ENCODE measurements at regions not wholly inside any gene's neighbourhood (a gene's known extent, or its start where the extent isn't known, plus 50 kb on each side); places are given as distances from the start of the nearest gene placed in this dataset.

DNA sequence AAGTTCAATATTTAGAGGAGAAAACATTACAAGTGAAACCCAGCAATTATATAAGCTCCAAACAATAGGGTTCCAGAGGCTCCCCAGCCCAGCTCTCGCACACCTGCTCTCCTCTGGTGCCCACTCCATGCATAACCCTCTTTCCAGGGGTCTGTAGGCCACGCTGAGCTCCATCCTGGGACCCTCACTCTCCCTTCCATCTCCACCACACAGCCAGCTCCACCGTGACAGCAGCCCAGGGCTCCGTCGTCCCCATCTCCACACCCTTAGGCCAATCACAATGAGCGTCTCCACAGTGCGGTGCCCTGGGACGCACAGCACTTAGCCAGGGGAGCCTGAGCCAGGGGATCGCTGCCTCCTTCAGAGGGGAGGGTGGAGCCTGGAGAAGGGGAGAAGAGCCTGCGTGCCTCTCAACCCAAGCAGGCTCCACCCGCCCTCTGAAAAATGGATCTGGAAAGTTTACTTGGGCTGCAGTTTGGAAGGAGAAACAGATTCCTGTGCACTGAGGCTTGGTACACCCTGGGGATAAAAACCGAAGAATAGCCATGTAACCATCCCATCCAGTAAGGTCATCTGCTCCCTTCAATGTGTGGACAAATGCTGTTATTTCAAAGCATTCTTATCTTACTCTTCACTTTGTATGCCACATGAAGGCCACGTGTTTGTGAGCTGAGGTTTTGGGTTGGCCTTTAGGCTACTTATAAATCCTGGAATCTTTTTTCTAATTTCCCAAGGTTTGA lies 72.4 kb upstream of the GGTLC1 start:
- intact Hi-C loops (cut with micrococcal nuclease) = no loop called here
- POLR2A ChIA-PET = no interaction called here
- H3K4me3 Mint-ChIP-seq = no peak overlapping the region

DNA sequence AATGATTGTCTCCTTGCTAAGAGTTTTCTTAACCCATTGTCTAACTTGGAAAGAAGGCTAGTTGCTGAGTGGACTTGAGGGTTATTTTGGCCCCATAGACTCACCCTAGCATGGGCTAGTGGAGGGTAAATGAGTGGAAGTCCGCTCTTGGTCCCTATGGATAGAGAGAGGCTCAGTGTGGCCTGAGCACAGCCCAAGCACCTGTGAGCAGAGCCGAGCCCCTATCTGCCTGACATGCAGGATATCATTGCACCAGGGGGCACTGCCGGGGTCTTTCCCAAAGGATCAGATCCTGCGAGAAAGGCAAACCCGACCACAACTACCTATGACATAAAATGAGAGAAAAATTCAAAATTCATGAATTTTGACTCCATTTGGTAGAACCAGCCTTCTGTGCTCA lies 70.6 kb upstream of the GGTLC1 start:
- TF ChIP-seq, protein P1, sequence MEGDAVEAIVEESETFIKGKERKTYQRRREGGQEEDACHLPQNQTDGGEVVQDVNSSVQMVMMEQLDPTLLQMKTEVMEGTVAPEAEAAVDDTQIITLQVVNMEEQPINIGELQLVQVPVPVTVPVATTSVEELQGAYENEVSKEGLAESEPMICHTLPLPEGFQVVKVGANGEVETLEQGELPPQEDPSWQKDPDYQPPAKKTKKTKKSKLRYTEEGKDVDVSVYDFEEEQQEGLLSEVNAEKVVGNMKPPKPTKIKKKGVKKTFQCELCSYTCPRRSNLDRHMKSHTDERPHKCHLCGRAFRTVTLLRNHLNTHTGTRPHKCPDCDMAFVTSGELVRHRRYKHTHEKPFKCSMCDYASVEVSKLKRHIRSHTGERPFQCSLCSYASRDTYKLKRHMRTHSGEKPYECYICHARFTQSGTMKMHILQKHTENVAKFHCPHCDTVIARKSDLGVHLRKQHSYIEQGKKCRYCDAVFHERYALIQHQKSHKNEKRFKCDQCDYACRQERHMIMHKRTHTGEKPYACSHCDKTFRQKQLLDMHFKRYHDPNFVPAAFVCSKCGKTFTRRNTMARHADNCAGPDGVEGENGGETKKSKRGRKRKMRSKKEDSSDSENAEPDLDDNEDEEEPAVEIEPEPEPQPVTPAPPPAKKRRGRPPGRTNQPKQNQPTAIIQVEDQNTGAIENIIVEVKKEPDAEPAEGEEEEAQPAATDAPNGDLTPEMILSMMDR (IDR thresholded peaks at IDR 0.05) = no peak
- no peak for TF ChIP-seq EZH2 (IDR thresholded peaks at IDR 0.05; ENCODE audit: borderline replicate concordance, insufficient read depth, low read depth, low read length, poor library complexity, severe bottlenecking)
- Mint-ChIP-seq H3K4me3 (no peak overlapping the region), H3K27me3 (no peaks in the 10 kb centered on the region), H3K9me3 (ENCODE audit: insufficient read depth) (no peaks in the 10 kb centered on the region), H3K4me1 (no peaks in the 10 kb centered on the region), H3K27ac (no peak overlapping the region)
- ChIA-PET POLR2A (no interaction called here), CTCF (no interaction called here)
- ATAC-seq (ENCODE audit: low read depth) (no peak), DNase-seq (no peak)
- no peak overlapping the region for H3K4me3 ChIP-seq (ENCODE audit: control extremely low read depth in 1 of 5, extremely low read depth in 1 of 5, insufficient read depth in 1 of 5, low read depth in 2 of 5, low read length in 4 of 5)
- 100% methylated on average over 2 of the region's 5 CpGs for WGBS (ENCODE audit: insufficient coverage)
- intact Hi-C loops (cut with micrococcal nuclease) = no loop called here
- H3K4me1 ChIP-seq (ENCODE audit: control insufficient read depth in 2 of 2, insufficient read depth in 2 of 2, low read length in 2 of 2) = no peaks in the 10 kb centered on the region
- peaks cover 0 to 5% (median 0%) of the 10 kb centered on the region in 3 donors for H3K9me3 ChIP-seq (ENCODE audit: control extremely low read depth in 1 of 3, control insufficient read depth in 2 of 3, insufficient read depth in 1 of 3, low read length in 2 of 3)
- no peaks in the 10 kb centered on the region for H3K27me3 ChIP-seq (replicated peaks in 1 of 4; ENCODE audit: control extremely low read depth in 1 of 4, control insufficient read depth in 3 of 4, insufficient read depth in 4 of 4, low read length in 3 of 4)
- no peak overlapping the region for H3K4me2 ChIP-seq (replicated peaks; ENCODE audit: low read depth, low read length, poor library complexity, severe bottlenecking)
- no peak overlapping the region for H3K9ac ChIP-seq (ENCODE audit: low read length)
- no peak overlapping the region for H2AFZ ChIP-seq (ENCODE audit: insufficient read depth, low read depth, low read length, poor library complexity, severe bottlenecking)
- no peaks in the 10 kb centered on the region for H3K79me2 ChIP-seq (ENCODE audit: control insufficient read depth, insufficient read depth, low read length)
- no peak overlapping the region for H3K27ac ChIP-seq (ENCODE audit: low read length in 2 of 2)
- no peaks in the 10 kb centered on the region for H4K20me1 ChIP-seq (ENCODE audit: control insufficient read depth, insufficient read depth, low read length, poor library complexity, severe bottlenecking)
- H3K36me3 ChIP-seq (replicated peaks in 1 of 2; ENCODE audit: control extremely low read depth in 1 of 2, control insufficient read depth in 1 of 2, extremely low read depth in 1 of 2, insufficient read depth in 2 of 2, low read length in 1 of 2) = no peaks in the 10 kb centered on the region

More for the DNA sequence above, 72.4 kb upstream of the GGTLC1 start:
- Histone ChIP-seq H3K9me3 (ENCODE audit: control extremely low read depth in 1 of 3, control insufficient read depth in 2 of 3, insufficient read depth in 1 of 3, low read length in 2 of 3) (peaks cover 0 to 5% (median 0%) of the 10 kb centered on the region in 3 donors), H4K20me1 (ENCODE audit: control insufficient read depth, insufficient read depth, low read length, poor library complexity, severe bottlenecking) (no peaks in the 10 kb centered on the region), H3K36me3 (replicated peaks in 1 of 2; ENCODE audit: control extremely low read depth in 1 of 2, control insufficient read depth in 1 of 2, extremely low read depth in 1 of 2, insufficient read depth in 2 of 2, low read length in 1 of 2) (no peaks in the 10 kb centered on the region), H3K9ac (ENCODE audit: low read length) (no peak overlapping the region), H2AFZ (ENCODE audit: insufficient read depth, low read depth, low read length, poor library complexity, severe bottlenecking) (no peak overlapping the region), H3K4me3 (ENCODE audit: control extremely low read depth in 1 of 5, extremely low read depth in 1 of 5, insufficient read depth in 1 of 5, low read depth in 2 of 5, low read length in 4 of 5) (no peak overlapping the region), H3K27ac (ENCODE audit: low read length in 2 of 2) (no peak overlapping the region), H3K4me1 (ENCODE audit: control insufficient read depth in 2 of 2, insufficient read depth in 2 of 2, low read length in 2 of 2) (no peaks in the 10 kb centered on the region), H3K27me3 (replicated peaks in 1 of 4; ENCODE audit: control extremely low read depth in 1 of 4, control insufficient read depth in 3 of 4, insufficient read depth in 4 of 4, low read length in 3 of 4) (no peaks in the 10 kb centered on the region), H3K4me2 (replicated peaks; ENCODE audit: low read depth, low read length, poor library complexity, severe bottlenecking) (no peak overlapping the region), H3K79me2 (ENCODE audit: control insufficient read depth, insufficient read depth, low read length) (no peaks in the 10 kb centered on the region)
- 91% methylated on average over 11 of the region's 13 CpGs for WGBS (ENCODE audit: insufficient coverage)
- TF ChIP-seq, protein P1 (IDR thresholded peaks at IDR 0.05) = no peak
- no peak for TF ChIP-seq EZH2 (IDR thresholded peaks at IDR 0.05; ENCODE audit: borderline replicate concordance, insufficient read depth, low read depth, low read length, poor library complexity, severe bottlenecking)
- CTCF ChIA-PET = no interaction called here
- no peak for ATAC-seq (ENCODE audit: low read depth)
- peaks cover under 1% of the 10 kb centered on the region for H3K27me3 Mint-ChIP-seq
- H3K27ac Mint-ChIP-seq = no peak overlapping the region
- no peak for DNase-seq
- H3K4me1 Mint-ChIP-seq = no peaks in the 10 kb centered on the region
- no peaks in the 10 kb centered on the region for H3K9me3 Mint-ChIP-seq (ENCODE audit: insufficient read depth)
